Esophagus muscularis mucosa (tissue), 4 donors: ENCODE measurements at regions not wholly inside any gene's neighbourhood (a gene's known extent, or its start where the extent isn't known, plus 50 kb on each side); places are given as distances from the start of the nearest gene placed in this dataset.

Source experiments
- DNase-seq: peaks from one replicate; pipeline ENCODE4 v3.0.0-alpha.2; 2017; ENCODE audit errors: extremely low spot score
- H3K27ac ChIP-seq, 4 donors: fragments of 200-600 bp; sonication (generic); replicated peaks in 1 of 4; 1 replicate in 3 of 4; 2 replicates in 1 of 4; pipeline ENCODE4 v1.5.1; 2016 to 2019; ENCODE audit warnings: mild to moderate bottlenecking in 1 of 4
- H3K27me3 ChIP-seq, 4 donors: fragments of 200-600 bp; sonication (generic); one replicate each; pipeline versions ENCODE4 v1.5.1 to v1.6.0; 2016 to 2019
- H3K36me3 ChIP-seq, 4 donors: fragments of 200-600 bp; sonication (generic); one replicate each; pipeline ENCODE4 v1.5.1; 2016 to 2019
- H3K4me1 ChIP-seq, 4 donors: fragments of 200-600 bp; sonication (generic); one replicate each; pipeline ENCODE4 v1.5.1; 2016 to 2019
- H3K4me3 ChIP-seq, 4 donors: fragments of 200-600 bp; sonication (generic); 1 replicate in 2 of 4; 2 replicates in 2 of 4; pipeline ENCODE4 v1.5.1; 2016 to 2019; ENCODE audit warnings: mild to moderate bottlenecking in 4 of 4, moderate library complexity in 1 of 4
- H3K9me3 ChIP-seq, 4 donors: fragments of 200-600 bp; sonication (generic); 1 replicate in 3 of 4; 2 replicates in 1 of 4; pipeline ENCODE4 v1.5.1; 2016 to 2019
- CTCF ChIP-seq, 3 experiments: fragments of 200-600 bp in 2 of 3; fragments of 450-650 bp in 1 of 3; sonication (generic) in 2 of 3; IDR thresholded peaks; one replicate each; pipeline ENCODE4 v1.5.1; 2017 to 2019; ENCODE audit warnings: antibody characterized with exemption in 3 of 3, mild to moderate bottlenecking in 2 of 3, moderate library complexity in 1 of 3
- EP300 ChIP-seq: sonication (generic); formaldehyde crosslinking; IDR thresholded peaks from one replicate; pipeline ENCODE4 v1.6.1; 2017; ENCODE audit warnings: antibody characterized with exemption
- POLR2A ChIP-seq: fragments of 450-650 bp; IDR thresholded peaks from one replicate; pipeline ENCODE4 v1.6.1; 2017; ENCODE audit warnings: antibody characterized with exemption, moderate library complexity, mild to moderate bottlenecking, low read depth
- POLR2AphosphoS5 ChIP-seq, 2 donors: sonication (generic); formaldehyde crosslinking; IDR thresholded peaks; one replicate each; pipeline ENCODE4 v1.6.1; 2017; ENCODE audit warnings: antibody characterized with exemption in 2 of 2
- WGBS: methylation state at CpG from one replicate; pipeline ENCODE4 v1.1.5; 2018; 5-methylcytosine and 5-hydroxymethylcytosine counted together
- intact Hi-C: fragments of 100-400 bp; cut with DNase I; formaldehyde crosslinking; loops from one replicate; pipeline ENCODE4 v1.15.1; 2023

GRCh38 chr3:82103241-82103640 lies 341.8 kb upstream of the GBE1 start:
- no peak overlapping the region for H3K27ac ChIP-seq
- WGBS, result 83% methylated on average over 1 of the region's 1 CpG
- no peaks in the 10 kb centered on the region for H3K27me3 ChIP-seq
- no peaks in the 10 kb centered on the region for H3K9me3 ChIP-seq
- H3K4me1 ChIP-seq, result no peaks in the 10 kb centered on the region
- no peak for DNase-seq
- H3K36me3 ChIP-seq, result no peaks in the 10 kb centered on the region
- no peak overlapping the region for H3K4me3 ChIP-seq
- TF ChIP-seq POLR2A (no peak), POLR2AphosphoS5 (IDR thresholded peaks at IDR 0.05) (no peak), EP300 (no peak), CTCF (IDR thresholded peaks at IDR 0.05) (no peak)
- intact Hi-C loops, result no loop called here

GRCh38 chr3:82100378-82100777 lies 338.9 kb upstream of the GBE1 start:
- no peaks in the 10 kb centered on the region for H3K27me3 ChIP-seq
- DNase-seq, result no peak
- H3K27ac ChIP-seq, result no peak overlapping the region

GRCh38 chr3:82093641-82094040 lies 332.2 kb upstream of the GBE1 start:
- no peak for TF ChIP-seq POLR2AphosphoS5 (IDR thresholded peaks at IDR 0.05)
- no peak for TF ChIP-seq CTCF (IDR thresholded peaks at IDR 0.05)
- TF ChIP-seq POLR2A, result no peak
- no peak for TF ChIP-seq EP300
- intact Hi-C loops, result no loop called here
- DNase-seq, result no peak
- no peaks in the 10 kb centered on the region for H3K36me3 ChIP-seq
- WGBS, result 80% methylated on average over 3 of the region's 3 CpGs
- no peak overlapping the region for H3K4me3 ChIP-seq
- no peak overlapping the region for H3K27ac ChIP-seq
- H3K27me3 ChIP-seq, result no peaks in the 10 kb centered on the region
- H3K9me3 ChIP-seq, result no peaks in the 10 kb centered on the region
- H3K4me1 ChIP-seq, result no peaks in the 10 kb centered on the region

More at GRCh38 chr3:82100378-82100777, 338.9 kb upstream of the GBE1 start:
- Histone ChIP-seq H3K36me3 (no peaks in the 10 kb centered on the region), H3K9me3 (no peaks in the 10 kb centered on the region), H3K4me1 (no peaks in the 10 kb centered on the region), H3K4me3 (no peak overlapping the region)
- TF ChIP-seq CTCF (IDR thresholded peaks at IDR 0.05) (no peak), POLR2A (no peak), POLR2AphosphoS5 (IDR thresholded peaks at IDR 0.05) (no peak), EP300 (no peak)
- intact Hi-C loops, result no loop called here
- 67% methylated on average over 3 of the region's 3 CpGs for WGBS

GRCh38 chr3:82088749-82089148 lies 327.3 kb upstream of the GBE1 start:
- Histone ChIP-seq H3K36me3 (no peaks in the 10 kb centered on the region), H3K27ac (no peak overlapping the region), H3K27me3 (no peaks in the 10 kb centered on the region), H3K9me3 (no peaks in the 10 kb centered on the region), H3K4me3 (no peak overlapping the region), H3K4me1 (no peaks in the 10 kb centered on the region)
- TF ChIP-seq POLR2AphosphoS5 (IDR thresholded peaks at IDR 0.05) (no peak), POLR2A (no peak), EP300 (no peak), CTCF (IDR thresholded peaks at IDR 0.05) (no peak)
- WGBS, result 76% methylated on average over 3 of the region's 3 CpGs
- intact Hi-C loops, result no loop called here
- no peak for DNase-seq

DNA sequence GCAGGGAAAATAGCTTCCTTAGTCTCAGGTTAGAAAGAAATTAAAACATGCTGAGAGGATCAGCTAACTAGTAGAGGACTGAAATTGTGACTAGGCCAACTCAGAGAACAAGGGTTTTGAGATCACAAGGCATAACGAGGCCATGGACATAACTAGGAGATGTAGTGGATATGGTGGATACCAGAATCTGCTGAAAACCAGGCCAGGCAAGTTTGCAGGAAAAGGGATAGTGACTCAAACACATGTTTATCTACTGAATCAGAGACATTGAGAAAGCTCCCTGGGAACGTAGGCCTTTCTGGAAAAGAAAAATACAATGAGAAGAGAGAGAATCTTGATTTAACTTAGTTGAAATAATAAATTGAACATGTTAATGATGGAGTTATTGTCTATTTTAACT lies 326.5 kb upstream of the GBE1 start:
- Histone ChIP-seq H3K27ac (no peak overlapping the region), H3K9me3 (no peaks in the 10 kb centered on the region), H3K4me3 (no peak overlapping the region), H3K36me3 (no peaks in the 10 kb centered on the region), H3K27me3 (no peaks in the 10 kb centered on the region), H3K4me1 (no peaks in the 10 kb centered on the region)
- no peak for DNase-seq
- intact Hi-C loops, result no loop called here
- TF ChIP-seq POLR2AphosphoS5 (IDR thresholded peaks at IDR 0.05), result no peak
- TF ChIP-seq CTCF (IDR thresholded peaks at IDR 0.05), result no peak
- no peak for TF ChIP-seq POLR2A
- TF ChIP-seq EP300, result no peak
- WGBS, result 67% methylated on average over 2 of the region's 2 CpGs
